ENCODE measurements at regions not wholly inside any gene's neighbourhood (a gene's known extent, or its start where the extent isn't known, plus 50 kb on each side); places are given as distances from the start of the nearest gene placed in this dataset.

- ChIA-PET POLR2A (ENCODE audit: unreplicated experiment) (no interaction called here), CTCF (no interaction called here)
- intact Hi-C loops (cut with micrococcal nuclease; ENCODE audit: unreplicated experiment), result no loop called here
- BruUV-seq (replicated peaks), result no TSS peak
- H3K27ac ChIP-seq, result no peak overlapping the region
- no peak overlapping the region for H3K4me3 ChIP-seq
- H2AFZ ChIP-seq, result no peak overlapping the region
- no peak for TF ChIP-seq CTCF (conservative IDR thresholded peaks at IDR 0.05)
- no peak for TF ChIP-seq EZH2 (IDR thresholded peaks at IDR 0.05; ENCODE audit: low read depth)
- H3F3A ChIP-seq (ENCODE audit: insufficient read depth, low read depth), result no peaks in the 10 kb centered on the region
- H3K4me2 ChIP-seq, result no peak overlapping the region
- no peaks in the 10 kb centered on the region; the same call in 1 of the 2 replicates for H4K20me1 ChIP-seq (ENCODE audit: insufficient read depth)
- H3K9me3 ChIP-seq (ENCODE audit: insufficient read depth, low read depth), result no peaks in the 10 kb centered on the region
- H3K36me3 ChIP-seq (ENCODE audit: low read depth), result no peaks in the 10 kb centered on the region
- no peaks in the 10 kb centered on the region for H3K79me2 ChIP-seq (ENCODE audit: low read depth)
- H3K9me2 ChIP-seq (ENCODE audit: insufficient read depth), result no peaks in the 10 kb centered on the region
- no peaks in the 10 kb centered on the region for H3K27me3 ChIP-seq (ENCODE audit: insufficient read depth, low read depth)
- no peaks in the 10 kb centered on the region for H3K4me1 ChIP-seq (replicated peaks; ENCODE audit: insufficient read depth)
- no peak for DNase-seq
Observed at GRCh38 chr11:98952107-98952506, 68.6 kb upstream of the CNTN5 start.

GRCh38 chr11:98955551-98955950, 65.2 kb upstream of the CNTN5 start:
- ChIA-PET POLR2A (ENCODE audit: unreplicated experiment) (no interaction called here), CTCF (no interaction called here)
- no peaks in the 10 kb centered on the region for H3K4me1 ChIP-seq (replicated peaks; ENCODE audit: insufficient read depth)
- no peaks in the 10 kb centered on the region for H3K9me2 ChIP-seq (ENCODE audit: insufficient read depth)
- H3K36me3 ChIP-seq (ENCODE audit: low read depth), result no peaks in the 10 kb centered on the region
- no peaks in the 10 kb centered on the region for H3K27me3 ChIP-seq (ENCODE audit: insufficient read depth, low read depth)
- no peaks in the 10 kb centered on the region for H3K79me2 ChIP-seq (ENCODE audit: low read depth)
- no TSS peak for BruUV-seq (replicated peaks)
- TF ChIP-seq CTCF (conservative IDR thresholded peaks at IDR 0.05) (no peak), EZH2 (IDR thresholded peaks at IDR 0.05; ENCODE audit: low read depth) (no peak)
- H3K9me3 ChIP-seq (ENCODE audit: insufficient read depth, low read depth), result no peaks in the 10 kb centered on the region
- no peak overlapping the region for H3K27ac ChIP-seq
- H3F3A ChIP-seq (ENCODE audit: insufficient read depth, low read depth), result no peaks in the 10 kb centered on the region
- no peaks in the 10 kb centered on the region; the same call in 1 of the 2 replicates for H4K20me1 ChIP-seq (ENCODE audit: insufficient read depth)
- no peak overlapping the region for H2AFZ ChIP-seq
- intact Hi-C loops (cut with micrococcal nuclease; ENCODE audit: unreplicated experiment), result no loop called here
- no peak overlapping the region for H3K4me2 ChIP-seq
- no peak for DNase-seq
- H3K4me3 ChIP-seq, result no peak overlapping the region

- ChIA-PET POLR2A (ENCODE audit: unreplicated experiment) (interaction anchor here (0.7 kb wide), 1 partner anchor 680 kb away, joined by 4 read pairs; no protein-coding TSS in a partner anchor), CTCF (interaction anchor here (0.6 kb wide), 1 partner anchor 1028 kb away, joined by 3 read pairs; no protein-coding TSS in a partner anchor)
- intact Hi-C loops (cut with micrococcal nuclease; ENCODE audit: unreplicated experiment), result no loop called here
- no peak for DNase-seq
- TF ChIP-seq EZH2 (IDR thresholded peaks at IDR 0.05; ENCODE audit: low read depth) (no peak), CTCF (conservative IDR thresholded peaks at IDR 0.05) (no peak)
- H3K79me2 ChIP-seq (ENCODE audit: low read depth), result no peaks in the 10 kb centered on the region
- no peaks in the 10 kb centered on the region for H3K27me3 ChIP-seq (ENCODE audit: insufficient read depth, low read depth)
- H4K20me1 ChIP-seq (ENCODE audit: insufficient read depth), result no peaks in the 10 kb centered on the region; the same call in 1 of the 2 replicates
- no peak overlapping the region for H2AFZ ChIP-seq
- no peak overlapping the region for H3K27ac ChIP-seq
- no peak overlapping the region for H3K4me2 ChIP-seq
- 0 out of 2 replicates have a peak, but pooled peaks cover under 1% of the 10 kb centered on the region for H3K9me2 ChIP-seq (ENCODE audit: insufficient read depth)
- H3F3A ChIP-seq (ENCODE audit: insufficient read depth, low read depth), result no peaks in the 10 kb centered on the region
- no peak overlapping the region for H3K4me3 ChIP-seq
- no peaks in the 10 kb centered on the region for H3K36me3 ChIP-seq (ENCODE audit: low read depth)
- H3K4me1 ChIP-seq (replicated peaks; ENCODE audit: insufficient read depth), result no peaks in the 10 kb centered on the region
- no TSS peak for BruUV-seq (replicated peaks)
- H3K9me3 ChIP-seq (ENCODE audit: insufficient read depth, low read depth), result no peaks in the 10 kb centered on the region
Observed at GRCh38 chr11:98964146-98964545, 56.6 kb upstream of the CNTN5 start.

All from PC-9 (cell line).